WTC11 (cell line): ENCODE measurements at regions not wholly inside any gene's neighbourhood (a gene's known extent, or its start where the extent isn't known, plus 50 kb on each side); places are given as distances from the start of the nearest gene placed in this dataset.

ENCODE experiments used
- ATAC-seq: fragments of 200-7000 bp; cut with Tn5 transposase; 2 replicates; pipeline ENCODE4 v1.10.0; 2021; ENCODE audit warnings: mild to moderate bottlenecking, moderate library complexity
- CTCF ChIA-PET: fragments of 300-600 bp; sonication (Branson Sonifier 250); formaldehyde crosslinking; loops from one replicate; lab custom pipeline; 2021; ENCODE audit warnings: antibody characterized with exemption; lab: Charles Lee
- POLR2A ChIA-PET: fragments of 350-600 bp; sonication (Branson Sonifier 250); formaldehyde crosslinking; loops from one replicate; lab custom pipeline; 2021; ENCODE audit warnings: antibody characterized with exemption; lab: Charles Lee
- DNase-seq: peaks from one replicate; pipeline ENCODE4 v3.0.0; 2021; ENCODE audit warnings: low spot score
- H3K27ac Mint-ChIP-seq: 2 replicates; pipeline ENCODE4 v1.8.0; 2021; ENCODE audit warnings: mixed read lengths
- H3K27me3 Mint-ChIP-seq: 2 replicates; pipeline ENCODE4 v1.8.0; 2021; ENCODE audit warnings: low read depth, mild to moderate bottlenecking, moderate library complexity, mixed read lengths
- H3K36me3 Mint-ChIP-seq: 2 replicates; pipeline ENCODE4 v1.8.0; 2021; ENCODE audit warnings: mixed read lengths
- H3K4me1 Mint-ChIP-seq: 2 replicates; pipeline ENCODE4 v1.8.0; 2022; ENCODE audit warnings: mixed read lengths
- H3K4me3 Mint-ChIP-seq: 2 replicates; pipeline ENCODE4 v1.8.0; 2021; ENCODE audit warnings: mild to moderate bottlenecking, moderate library complexity, mixed read lengths
- H3K9me3 Mint-ChIP-seq: 2 replicates; pipeline ENCODE4 v1.8.0; 2021; ENCODE audit warnings: mixed read lengths
- AR ChIP-seq: fragments of 250-450 bp; sonication (Bioruptor Pico); IDR thresholded peaks from 2 replicates; pipeline ENCODE4 v1.9.0; 2021; ENCODE audit warnings: mild to moderate bottlenecking
- ATF1 ChIP-seq: sonication (generic); formaldehyde crosslinking; IDR thresholded peaks from 2 replicates; pipeline ENCODE4 v1.8.1; 2023; ENCODE audit warnings: mild to moderate bottlenecking, moderate library complexity, missing genetic modification reagents
- ATF6 ChIP-seq: sonication (generic); formaldehyde crosslinking; IDR thresholded peaks from 2 replicates; pipeline ENCODE4 v1.8.1; 2023; ENCODE audit warnings: mild to moderate bottlenecking, missing genetic modification reagents
- CBFB ChIP-seq: sonication (generic); formaldehyde crosslinking; IDR thresholded peaks from 2 replicates; pipeline ENCODE4 v1.8.1; 2022; ENCODE audit warnings: mild to moderate bottlenecking, low read depth, missing genetic modification reagents
- CREM ChIP-seq: sonication (generic); formaldehyde crosslinking; IDR thresholded peaks from 2 replicates; pipeline ENCODE4 v1.8.1; 2022; ENCODE audit warnings: mild to moderate bottlenecking, missing genetic modification reagents, moderate library complexity
- ETV6 ChIP-seq: sonication (generic); formaldehyde crosslinking; IDR thresholded peaks from 2 replicates; pipeline ENCODE4 v1.8.1; 2022; ENCODE audit warnings: mild to moderate bottlenecking, missing genetic modification reagents
- FOXP1 ChIP-seq: sonication (generic); formaldehyde crosslinking; IDR thresholded peaks from 2 replicates; pipeline ENCODE4 v1.8.0; 2022; ENCODE audit warnings: missing genetic modification reagents, mild to moderate bottlenecking, moderate library complexity, borderline replicate concordance
- FOXP4 ChIP-seq: sonication (generic); formaldehyde crosslinking; IDR thresholded peaks from 2 replicates; pipeline ENCODE4 v1.8.0; 2022; ENCODE audit warnings: mild to moderate bottlenecking, missing genetic modification reagents
- GABPB1 ChIP-seq: sonication (generic); formaldehyde crosslinking; IDR thresholded peaks from 2 replicates; pipeline ENCODE4 v1.8.1; 2023; ENCODE audit warnings: mild to moderate bottlenecking, missing genetic modification reagents
- IRF1 ChIP-seq: sonication (generic); formaldehyde crosslinking; IDR thresholded peaks from 2 replicates; pipeline ENCODE4 v1.8.0; 2023; ENCODE audit warnings: missing genetic modification reagents
- MXD4 ChIP-seq: fragments of 250-450 bp; sonication (Bioruptor Pico); IDR thresholded peaks from 2 replicates; pipeline ENCODE4 v1.8.0; 2021; ENCODE audit warnings: mild to moderate bottlenecking, moderate library complexity, borderline replicate concordance
- NFE2L1 ChIP-seq: sonication (generic); formaldehyde crosslinking; IDR thresholded peaks from 2 replicates; pipeline ENCODE4 v1.8.1; 2023; ENCODE audit warnings: missing genetic modification reagents
- NFYB ChIP-seq: sonication (generic); formaldehyde crosslinking; conservative IDR thresholded peaks from 2 replicates; pipeline ENCODE4 v1.8.0; 2022; ENCODE audit warnings: low read depth, missing genetic modification reagents
- NR3C1 ChIP-seq: sonication (generic); formaldehyde crosslinking; conservative IDR thresholded peaks from 2 replicates; pipeline ENCODE4 v1.8.1; 2023; ENCODE audit warnings: low read depth, mild to moderate bottlenecking, missing genetic modification reagents
- PRDM15 ChIP-seq: sonication (generic); formaldehyde crosslinking; IDR thresholded peaks from 2 replicates; pipeline ENCODE4 v1.8.0; 2022; ENCODE audit warnings: missing genetic modification reagents
- ZNF121 ChIP-seq: sonication (generic); formaldehyde crosslinking; IDR thresholded peaks from 2 replicates; pipeline ENCODE4 v1.8.0; 2023; ENCODE audit warnings: missing genetic modification reagents
- ZNF138 ChIP-seq: sonication (generic); formaldehyde crosslinking; conservative IDR thresholded peaks from 2 replicates; pipeline ENCODE4 v1.8.1; 2022; ENCODE audit warnings: mild to moderate bottlenecking, moderate library complexity, missing genetic modification reagents
- ZNF317 ChIP-seq: sonication (generic); formaldehyde crosslinking; IDR thresholded peaks from 2 replicates; pipeline ENCODE4 v1.8.1; 2023; ENCODE audit warnings: low read depth, mild to moderate bottlenecking, moderate library complexity, missing genetic modification reagents, borderline replicate concordance
- ZNF423 ChIP-seq: fragments of 250-450 bp; sonication (Bioruptor Pico); IDR thresholded peaks from 2 replicates; pipeline ENCODE4 v2.1.2; 2022; ENCODE audit warnings: mild to moderate bottlenecking, moderate library complexity

GRCh38 chr9:90441814-90442213 is 200.8 kb downstream of the DIRAS2 start (continued):
- no peak for TF ChIP-seq FOXP4 (CRISPR knock-in tag)
- no peak for TF ChIP-seq ZNF121 (CRISPR knock-in tag)
- TF ChIP-seq MXD4 (CRISPR knock-in tag), result no peak
- TF ChIP-seq ATF1, result no peak
- no peak for TF ChIP-seq ZNF317 (CRISPR knock-in tag)
- TF ChIP-seq CREM (CRISPR knock-in tag), result no peak
- no peak for TF ChIP-seq NFYB (CRISPR knock-in tag)
- TF ChIP-seq CBFB (CRISPR knock-in tag), result no peak
- no peak for TF ChIP-seq ATF6 (CRISPR knock-in tag)

- H3K27me3 Mint-ChIP-seq, result peaks cover 7% of the 10 kb centered on the region
Observed at GRCh38 chr9:90442723-90443122, 199.9 kb downstream of the DIRAS2 start.

More at GRCh38 chr9:90442723-90443122, 199.9 kb downstream of the DIRAS2 start:
- Mint-ChIP-seq H3K4me3 (peak overlapping the region; percentile 8), H3K4me1 (peaks cover 36% of the 10 kb centered on the region), H3K27ac (no peak overlapping the region), H3K36me3 (peaks cover 18% of the 10 kb centered on the region), H3K9me3 (peaks cover 20% of the 10 kb centered on the region)
- no peak for TF ChIP-seq NR3C1 (CRISPR knock-in tag)
- no peak for TF ChIP-seq ETV6 (CRISPR knock-in tag)
- TF ChIP-seq FOXP1, result no peak
- TF ChIP-seq ZNF423 (CRISPR knock-in tag), result no peak
- TF ChIP-seq PRDM15 (CRISPR knock-in tag), result no peak
- TF ChIP-seq ZNF138 (CRISPR knock-in tag), result no peak
- TF ChIP-seq AR (CRISPR knock-in tag), result no peak
- TF ChIP-seq IRF1 (CRISPR knock-in tag), result no peak
- TF ChIP-seq ZNF121 (CRISPR knock-in tag), result no peak
- TF ChIP-seq GABPB1 (CRISPR knock-in tag), result no peak
- TF ChIP-seq NFE2L1, result no peak
- CTCF ChIA-PET, result interaction anchor here (0.7 to 1.5 kb wide), 2 partner anchors 9 to 114 kb away, joined by 4 to 5 read pairs; no protein-coding TSS in a partner anchor
- ATAC-seq (peak; percentile 67; the same call in 1 of the 2 replicates), DNase-seq (no peak)
- POLR2A ChIA-PET, result interaction anchor here (0.8 kb wide), 1 partner anchor 193 kb away, joined by 7 read pairs; no protein-coding TSS in a partner anchor
